PC-9 (cell line): ENCODE measurements at regions not wholly inside any gene's neighbourhood (a gene's known extent, or its start where the extent isn't known, plus 50 kb on each side); places are given as distances from the start of the nearest gene placed in this dataset.

Source experiments
- BruUV-seq: library from RNA; stranded (reverse); fragments of 400-500 nt; replicated peaks from 2 replicates; lab custom pipeline; 2021; lab: Mats Ljungman, UMichigan
- CTCF ChIA-PET: fragments of 300-600 bp; sonication (Branson Sonifier 250); formaldehyde crosslinking; loops from one replicate; lab custom pipeline; 2022; ENCODE audit warnings: antibody characterized with exemption; lab: Charles Lee
- POLR2A ChIA-PET: fragments of 300-600 bp; sonication (Branson Sonifier 250); formaldehyde crosslinking; loops from one replicate; lab custom pipeline; 2022; ENCODE audit warnings: antibody characterized with exemption; ENCODE audit not compliant: unreplicated experiment; lab: Charles Lee
- DNase-seq, 2 experiments: peaks; one replicate each; pipeline versions ENCODE4 v3.0.0 to v3.0.0-alpha.2; 2015 to 2022; ENCODE audit warnings: mixed read lengths in 1 of 2
- H2AFZ ChIP-seq: fragments of 200-600 bp; sonication (generic); 2 replicates; pipeline ENCODE4 v1.8.1; 2017; ENCODE audit warnings: antibody characterized with exemption
- H3F3A ChIP-seq: fragments of 200-600 bp; sonication (generic); 2 replicates; pipeline ENCODE4 v1.8.1; 2017; ENCODE audit warnings: antibody characterized with exemption, mild to moderate bottlenecking, low read depth; ENCODE audit not compliant: insufficient read depth
- H3K27ac ChIP-seq: fragments of 200-600 bp; sonication (generic); 2 replicates; pipeline ENCODE4 v1.6.1; 2016; ENCODE audit warnings: mixed run types
- H3K27me3 ChIP-seq: fragments of 200-600 bp; sonication (generic); 2 replicates; pipeline ENCODE4 v1.6.1; 2016; ENCODE audit warnings: low read depth, mixed run types; ENCODE audit not compliant: insufficient read depth
- H3K36me3 ChIP-seq: fragments of 200-600 bp; sonication (generic); 2 replicates; pipeline ENCODE4 v1.6.1; 2016; ENCODE audit warnings: low read depth, mixed run types
- H3K4me1 ChIP-seq: fragments of 200-600 bp; sonication (generic); replicated peaks from 2 replicates; pipeline ENCODE4 v1.6.1; 2016; ENCODE audit warnings: mixed run types; ENCODE audit not compliant: insufficient read depth
- H3K4me2 ChIP-seq: fragments of 200-600 bp; sonication (generic); 2 replicates; pipeline ENCODE4 v1.6.1; 2017; ENCODE audit warnings: mixed run types
- H3K4me3 ChIP-seq: fragments of 200-600 bp; sonication (generic); 2 replicates; pipeline ENCODE4 v1.6.1; 2016; ENCODE audit warnings: mixed run types
- H3K79me2 ChIP-seq: fragments of 200-600 bp; sonication (generic); 2 replicates; pipeline ENCODE4 v1.6.1; 2017; ENCODE audit warnings: low read depth, mixed run types
- H3K9me2 ChIP-seq: fragments of 200-600 bp; sonication (generic); 2 replicates; pipeline ENCODE4 v1.8.1; 2017; ENCODE audit warnings: mild to moderate bottlenecking; ENCODE audit not compliant: insufficient read depth
- H3K9me3 ChIP-seq: fragments of 200-600 bp; sonication (generic); 2 replicates; pipeline ENCODE4 v1.8.1; 2016; ENCODE audit warnings: low read depth; ENCODE audit not compliant: insufficient read depth
- H4K20me1 ChIP-seq: fragments of 200-600 bp; sonication (generic); 2 replicates; pipeline ENCODE4 v1.8.1; 2017; ENCODE audit not compliant: insufficient read depth
- CTCF ChIP-seq: fragments of 200-600 bp; sonication (generic); conservative IDR thresholded peaks from 2 replicates; pipeline ENCODE4 v1.6.1; 2017; ENCODE audit warnings: mixed run types, antibody characterized with exemption, mild to moderate bottlenecking, moderate library complexity
- EZH2 ChIP-seq: fragments of 200-600 bp; sonication (generic); IDR thresholded peaks from 2 replicates; pipeline ENCODE4 v1.8.0; 2017; ENCODE audit warnings: antibody characterized with exemption, low read depth
- intact Hi-C: fragments of 100-400 bp; cut with micrococcal nuclease; formaldehyde crosslinking; loops from one replicate; pipeline ENCODE4 v1.10.0; 2022; ENCODE audit not compliant: unreplicated experiment

GRCh38 chr12:19867970-19868369 lies 428.7 kb downstream of the AEBP2 start:
- no peak for DNase-seq

GRCh38 chr12:19869413-19869812 lies 430.1 kb downstream of the AEBP2 start:
- no peaks in the 10 kb centered on the region for H3K79me2 ChIP-seq
- POLR2A ChIA-PET, result no interaction called here
- no peak overlapping the region for H3K4me2 ChIP-seq
- CTCF ChIA-PET, result no interaction called here
- no peaks in the 10 kb centered on the region for H3K27me3 ChIP-seq
- TF ChIP-seq EZH2 (no peak), CTCF (no peak)
- no peaks in the 10 kb centered on the region for H3K36me3 ChIP-seq
- H2AFZ ChIP-seq, result no peak overlapping the region
- no peak overlapping the region for H3K4me3 ChIP-seq
- H4K20me1 ChIP-seq, result no peaks in the 10 kb centered on the region
- no peaks in the 10 kb centered on the region for H3K4me1 ChIP-seq
- no peaks in the 10 kb centered on the region for H3K9me3 ChIP-seq
- no peak for DNase-seq
- intact Hi-C loops, result no loop called here
- BruUV-seq, result no TSS peak
- no peaks in the 10 kb centered on the region for H3K9me2 ChIP-seq
- H3F3A ChIP-seq, result no peaks in the 10 kb centered on the region
- H3K27ac ChIP-seq, result no peak overlapping the region

More at GRCh38 chr12:19867970-19868369, 428.7 kb downstream of the AEBP2 start:
- TF ChIP-seq CTCF (no peak), EZH2 (no peak)
- no peak overlapping the region for H3K27ac ChIP-seq
- no TSS peak for BruUV-seq
- H3K4me2 ChIP-seq, result no peak overlapping the region
- intact Hi-C loops, result no loop called here
- no peaks in the 10 kb centered on the region for H3K79me2 ChIP-seq
- no peak overlapping the region for H2AFZ ChIP-seq
- no peaks in the 10 kb centered on the region for H3K27me3 ChIP-seq
- H3K4me1 ChIP-seq, result no peaks in the 10 kb centered on the region
- H4K20me1 ChIP-seq, result no peaks in the 10 kb centered on the region
- no peaks in the 10 kb centered on the region for H3K36me3 ChIP-seq
- ChIA-PET CTCF (no interaction called here), POLR2A (interaction anchor here (0.6 kb wide), 1 partner anchor 299 kb away, joined by 3 read pairs; no protein-coding TSS in a partner anchor)
- H3K9me3 ChIP-seq, result no peaks in the 10 kb centered on the region
- no peaks in the 10 kb centered on the region for H3F3A ChIP-seq
- no peak overlapping the region for H3K4me3 ChIP-seq
- H3K9me2 ChIP-seq, result no peaks in the 10 kb centered on the region

GRCh38 chr12:19872621-19873540 lies 433.6 kb downstream of the AEBP2 start:
- CTCF ChIA-PET, result interaction anchor here (0.6 kb wide), 1 partner anchor 300 kb away, joined by 3 read pairs; no protein-coding TSS in a partner anchor
- intact Hi-C loops, result no loop called here

More at GRCh38 chr12:19872621-19873540, 433.6 kb downstream of the AEBP2 start:
- no peaks in the 10 kb centered on the region for H3F3A ChIP-seq
- no peaks in the 10 kb centered on the region for H4K20me1 ChIP-seq
- H3K27me3 ChIP-seq, result no peaks in the 10 kb centered on the region
- no peaks in the 10 kb centered on the region for H3K36me3 ChIP-seq
- no peak overlapping the region for H3K27ac ChIP-seq
- no peaks in the 10 kb centered on the region for H3K79me2 ChIP-seq
- H3K4me2 ChIP-seq, result no peak overlapping the region
- no TSS peak for BruUV-seq
- no peaks in the 10 kb centered on the region for H3K9me3 ChIP-seq
- TF ChIP-seq CTCF (no peak), EZH2 (no peak)
- DNase-seq, result no peak
- H3K4me1 ChIP-seq, result no peaks in the 10 kb centered on the region
- POLR2A ChIA-PET, result no interaction called here
- H3K4me3 ChIP-seq, result no peak overlapping the region
- H2AFZ ChIP-seq, result no peak overlapping the region
- H3K9me2 ChIP-seq, result no peaks in the 10 kb centered on the region
